HG02885 (cell line): ENCODE measurements at regions not wholly inside any gene's neighbourhood (a gene's known extent, or its start where the extent isn't known, plus 50 kb on each side); places are given as distances from the start of the nearest gene placed in this dataset.

Source experiments
- ATAC-seq: cut with Tn5 transposase; IDR thresholded peaks from one replicate; pipeline ENCODE4 v1.9.1; 2021; ENCODE audit warnings: mild to moderate bottlenecking; ENCODE audit not compliant: unreplicated experiment, poor library complexity

DNA sequence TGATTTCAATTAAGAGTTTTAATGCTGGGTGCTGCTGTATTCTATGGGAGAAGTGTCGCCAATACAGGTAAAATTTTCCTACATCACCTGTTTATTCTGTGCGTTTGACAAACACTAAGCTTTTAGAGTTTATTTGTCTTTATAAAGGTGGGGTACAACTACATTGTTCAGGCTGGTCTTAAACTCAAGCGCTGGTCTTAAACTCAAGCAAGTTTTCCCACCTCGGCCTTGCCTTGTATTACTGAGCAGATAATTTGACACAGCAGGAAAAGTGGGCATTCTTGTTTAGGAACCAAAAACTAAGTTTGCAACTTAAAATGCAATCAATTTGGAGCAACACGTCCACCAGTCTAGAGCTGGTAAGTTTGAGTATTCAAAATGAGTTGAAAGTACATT is 112.9 kb upstream of the BTN3A2 start:
- no peak for ATAC-seq

DNA sequence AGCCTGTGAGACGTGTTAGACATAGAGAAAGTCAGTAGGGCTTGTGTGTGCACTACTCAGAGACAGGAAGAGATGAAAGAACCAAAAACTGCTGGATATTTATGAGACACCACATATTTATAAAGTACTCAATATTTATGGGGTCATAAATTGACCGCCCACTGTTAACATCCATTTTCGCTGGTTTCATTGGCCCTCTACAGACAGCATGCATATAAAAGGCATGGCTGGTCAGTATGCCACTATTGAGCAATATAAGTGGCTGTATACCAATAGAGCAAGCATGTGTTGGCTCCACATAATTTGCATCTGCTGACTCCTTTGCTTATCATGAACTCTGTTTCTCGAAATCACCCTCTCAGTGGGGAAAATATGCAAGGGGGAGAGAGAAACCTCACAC is 110.3 kb upstream of the BTN3A2 start:
- ATAC-seq, result no peak

DNA sequence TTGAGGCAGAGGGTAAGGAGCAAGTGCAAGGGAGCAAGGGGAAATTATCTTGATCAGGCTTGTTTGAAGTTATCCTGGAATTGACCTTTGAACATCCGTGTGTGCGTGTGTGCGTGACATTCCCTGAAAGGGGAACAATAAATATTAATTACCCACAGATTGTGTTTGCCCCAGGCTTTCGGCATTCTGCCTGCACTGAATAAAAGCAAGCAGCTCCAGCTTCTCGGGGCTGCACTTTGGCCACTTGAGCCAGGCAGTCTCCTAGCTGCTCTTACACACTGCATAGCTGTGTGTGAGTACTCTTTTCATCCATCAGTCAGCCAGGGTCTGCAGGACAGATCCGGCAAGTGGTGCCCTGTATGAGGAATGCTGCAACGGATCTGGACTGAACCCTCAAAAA is 107.7 kb upstream of the BTN3A2 start:
- no peak for ATAC-seq

DNA sequence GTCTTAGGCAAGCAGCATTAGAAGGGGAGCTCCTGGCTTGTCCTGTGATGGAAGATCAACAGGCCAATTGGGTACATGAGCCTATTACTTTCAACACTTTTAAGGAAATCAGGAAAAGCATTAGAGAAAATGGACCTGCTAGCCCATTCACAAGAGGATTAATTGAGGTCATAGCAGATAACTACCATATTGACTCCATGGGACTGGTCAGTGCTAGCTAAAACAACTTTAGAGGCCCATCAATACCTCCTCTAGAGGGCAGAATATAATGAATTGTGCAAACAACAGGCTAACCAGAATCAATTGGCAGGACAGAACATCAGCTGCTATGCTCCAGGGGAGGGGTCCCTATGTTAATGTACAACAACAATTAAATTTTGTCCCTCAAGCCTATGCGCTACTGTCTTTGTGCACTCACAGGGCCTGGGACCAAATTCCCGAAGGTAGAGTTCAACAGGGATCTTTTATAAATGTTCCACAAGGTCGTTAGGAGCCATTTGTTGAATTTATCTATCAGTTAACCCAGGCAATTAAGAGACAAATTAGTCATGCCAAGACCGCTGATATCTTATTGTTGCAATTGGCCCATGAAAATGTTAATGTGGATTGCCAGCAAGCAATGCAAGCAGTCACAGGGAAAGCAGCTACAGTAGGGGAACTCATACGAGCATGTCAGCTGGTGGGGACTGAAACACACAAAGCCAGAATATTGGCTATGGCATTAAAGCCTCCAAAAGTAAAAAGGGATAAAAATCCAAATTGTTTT is 106.6 kb upstream of the BTN3A2 start:
- no peak for ATAC-seq

DNA sequence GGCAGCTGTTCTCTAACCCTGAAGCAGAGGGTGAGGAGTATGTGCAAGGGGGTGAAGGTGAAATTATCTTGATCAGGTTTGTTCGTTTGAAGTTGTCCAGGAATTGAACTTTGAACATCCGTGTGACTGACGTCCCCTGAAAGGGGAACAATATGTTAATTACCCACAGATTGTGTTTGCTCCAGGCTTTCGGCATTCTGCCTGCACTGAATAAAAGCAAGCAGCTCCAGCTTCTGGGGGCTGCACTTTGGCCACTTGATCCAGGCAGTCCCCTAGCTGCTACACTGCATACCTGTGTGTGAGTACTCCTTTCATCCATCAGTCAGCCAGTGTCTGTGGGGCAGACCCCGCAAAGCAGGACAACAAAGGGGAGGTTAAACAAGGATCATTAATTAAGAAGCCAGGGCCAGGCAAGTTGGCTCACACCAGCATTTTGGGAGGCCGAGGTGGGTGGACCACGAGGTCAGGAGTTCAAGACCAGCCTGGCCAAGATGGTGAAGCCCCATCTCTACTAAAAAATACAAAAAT is 104.8 kb upstream of the BTN3A2 start:
- no peak for ATAC-seq

DNA sequence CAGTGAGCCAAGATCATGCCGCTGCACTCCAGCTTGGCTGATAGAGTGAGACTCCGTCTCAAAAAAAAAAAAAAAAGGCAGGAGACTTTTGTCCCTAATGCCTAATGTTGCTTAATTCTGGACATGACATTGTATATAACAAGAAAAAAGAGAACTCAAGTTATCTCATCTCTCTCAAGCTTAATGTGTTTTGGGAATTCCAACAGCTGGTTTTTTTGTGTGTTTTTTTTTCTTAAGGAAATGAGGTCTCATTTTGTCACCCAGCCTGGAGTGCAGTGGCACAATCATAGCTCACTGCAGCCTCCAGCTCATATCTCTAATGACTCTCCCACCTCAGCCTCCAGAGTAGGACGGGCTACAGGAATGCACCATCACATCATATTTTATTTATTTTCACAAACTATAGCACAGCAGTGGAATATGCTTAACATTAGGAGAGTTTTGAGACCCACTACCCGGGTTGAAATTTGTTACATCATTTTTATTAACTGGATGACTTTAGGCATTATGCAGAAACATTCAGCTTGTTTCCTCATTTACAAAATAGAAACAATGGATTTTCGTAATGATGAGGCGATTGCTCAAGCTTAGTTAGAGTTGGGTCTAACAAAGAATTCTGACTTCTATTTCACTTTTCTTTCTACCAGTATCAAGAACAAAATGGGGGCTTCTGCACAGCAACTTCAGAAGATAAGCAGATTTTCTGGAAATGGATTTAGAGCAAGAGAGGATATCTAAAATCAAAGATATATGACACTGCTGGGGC is 104.1 kb upstream of the BTN3A2 start:
- ATAC-seq, result no peak

DNA sequence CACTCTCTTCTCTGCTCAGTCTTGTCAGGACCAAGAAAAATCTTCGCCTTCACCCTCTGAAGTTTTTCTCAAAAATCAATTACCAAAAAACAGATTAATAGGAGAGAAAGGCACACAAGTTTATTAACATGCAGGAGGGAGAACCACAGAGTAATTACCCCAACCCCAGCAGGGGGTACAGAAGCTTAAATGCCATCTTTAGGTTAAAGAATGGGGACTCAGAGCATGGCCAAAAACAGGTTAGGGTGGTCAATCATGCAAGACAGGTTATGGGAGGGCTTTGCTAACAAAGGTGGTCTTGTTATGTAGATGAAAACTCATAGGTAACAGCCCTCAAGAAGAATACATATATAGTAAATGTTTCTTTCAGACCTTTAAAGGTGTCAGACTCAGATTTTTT is 100.5 kb upstream of the BTN3A2 start:
- no peak for ATAC-seq

DNA sequence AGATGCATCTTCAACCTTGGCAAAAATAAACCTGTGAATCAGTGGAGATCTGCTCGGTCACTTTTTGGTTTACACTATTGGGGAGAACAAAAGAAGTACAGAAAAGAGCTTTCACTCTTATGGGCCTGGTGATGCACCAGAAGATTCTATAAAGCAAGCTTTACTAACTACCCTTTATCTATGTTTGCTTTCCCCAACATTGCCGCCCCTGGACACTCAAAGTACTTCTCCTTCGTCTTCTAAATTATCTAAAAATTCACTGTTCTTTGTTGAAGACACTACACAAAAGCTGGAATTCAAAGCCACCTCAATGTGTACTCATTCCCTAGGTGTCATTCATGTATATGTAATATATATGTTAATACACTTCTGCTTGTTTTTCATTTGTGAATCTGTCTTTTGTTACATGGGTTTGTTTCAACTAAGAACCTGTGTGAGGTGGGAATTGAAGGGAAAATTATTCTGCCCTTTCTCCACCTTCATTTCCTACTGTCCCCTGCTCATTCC is 97.9 kb upstream of the BTN3A2 start:
- ATAC-seq, result no peak

DNA sequence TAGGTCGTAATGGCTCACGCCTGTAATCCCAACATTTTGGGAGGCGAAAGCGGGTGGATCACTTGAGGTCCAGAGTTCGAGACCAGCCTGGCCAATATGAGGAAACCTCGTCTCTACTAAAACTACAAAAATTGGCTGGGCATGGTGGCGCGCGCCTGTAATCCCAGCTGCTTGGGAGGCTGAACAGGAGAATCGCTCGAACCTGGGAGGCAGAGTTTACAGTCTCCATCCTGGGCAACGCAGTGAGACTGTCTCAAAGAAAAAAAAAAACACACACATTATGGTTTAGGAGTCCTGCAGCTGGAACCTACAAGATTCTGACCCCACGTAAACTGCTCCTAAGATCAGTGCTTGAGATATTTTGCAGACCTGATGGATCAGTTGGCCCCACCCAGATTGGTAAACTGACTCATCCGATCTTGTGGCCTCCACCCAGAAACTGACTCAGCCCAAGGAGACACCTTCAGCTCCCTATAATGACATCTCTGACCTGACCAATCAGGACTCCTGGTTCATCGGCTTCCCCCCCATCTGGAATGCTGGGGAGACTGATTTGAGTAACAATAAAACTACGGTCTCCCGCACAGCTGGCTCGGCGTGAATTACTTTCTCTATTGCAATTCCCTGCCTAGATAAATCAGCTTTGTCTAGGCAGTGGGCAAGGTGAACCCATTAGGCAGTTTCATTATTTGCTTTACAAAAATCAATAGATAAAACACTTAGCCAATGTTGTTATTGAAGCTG is 96.2 kb upstream of the BTN3A2 start:
- no peak for ATAC-seq

DNA sequence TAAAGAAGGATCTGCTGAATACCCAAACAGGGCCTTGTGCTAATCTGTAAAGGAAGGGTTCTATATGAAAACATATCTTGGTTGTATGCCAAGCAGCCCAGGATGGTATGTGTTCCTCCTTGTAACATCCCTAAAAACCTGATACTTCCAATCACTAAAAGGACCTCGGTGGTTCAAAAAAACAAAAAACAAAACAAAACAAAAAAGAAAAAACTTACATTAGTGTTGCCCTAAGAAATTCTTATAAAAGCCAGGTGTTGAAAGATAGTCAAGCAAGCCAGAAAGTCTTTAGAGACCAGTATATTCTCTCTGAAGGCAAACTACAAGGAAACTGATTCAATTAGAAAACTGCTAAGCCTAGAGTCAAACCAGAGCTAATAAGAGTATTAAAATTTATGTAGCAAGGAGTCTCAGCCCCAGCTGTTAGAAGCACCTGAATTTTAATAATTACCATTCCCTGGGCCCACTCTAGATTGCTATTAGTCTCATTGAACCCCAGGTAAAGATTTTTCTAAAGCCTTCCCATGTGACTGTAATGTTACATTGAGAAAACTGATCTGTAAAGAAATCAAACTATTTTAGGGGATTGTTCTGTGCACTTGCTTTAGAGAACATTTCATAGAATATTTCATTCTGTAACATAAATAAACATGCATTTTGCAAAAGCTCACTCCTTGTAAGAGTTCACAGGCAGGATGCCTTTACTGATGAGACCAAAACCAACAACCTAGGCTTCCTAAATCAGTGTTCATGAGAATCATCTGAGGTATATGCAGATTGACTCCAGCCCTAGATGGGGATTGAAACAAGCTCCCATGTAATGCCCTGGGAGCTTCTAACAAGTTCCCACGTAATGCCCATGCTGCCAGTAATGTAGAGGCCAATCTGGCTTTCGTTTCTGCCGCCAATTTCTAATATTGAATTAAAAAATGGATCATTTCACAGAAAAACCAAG is 95.2 kb upstream of the BTN3A2 start:
- no peak for ATAC-seq

DNA sequence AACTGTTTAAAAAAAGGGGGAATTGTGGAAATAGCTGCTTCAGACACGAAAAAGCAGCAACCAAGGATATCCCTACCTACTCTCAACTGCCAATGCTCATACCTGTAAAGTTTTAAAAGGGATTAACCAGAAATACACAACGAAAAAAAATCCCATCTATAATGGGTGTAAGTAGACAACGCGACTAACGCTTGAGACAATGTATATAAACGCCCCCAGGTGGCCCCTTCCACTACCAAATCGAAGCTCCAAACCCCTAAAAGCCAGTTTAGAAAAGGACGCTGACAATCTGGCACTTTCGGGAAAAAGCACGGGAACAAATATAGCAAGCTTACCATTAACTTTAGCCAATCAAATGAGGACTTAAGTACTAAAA is 94.5 kb upstream of the BTN3A2 start:
- no peak for ATAC-seq

DNA sequence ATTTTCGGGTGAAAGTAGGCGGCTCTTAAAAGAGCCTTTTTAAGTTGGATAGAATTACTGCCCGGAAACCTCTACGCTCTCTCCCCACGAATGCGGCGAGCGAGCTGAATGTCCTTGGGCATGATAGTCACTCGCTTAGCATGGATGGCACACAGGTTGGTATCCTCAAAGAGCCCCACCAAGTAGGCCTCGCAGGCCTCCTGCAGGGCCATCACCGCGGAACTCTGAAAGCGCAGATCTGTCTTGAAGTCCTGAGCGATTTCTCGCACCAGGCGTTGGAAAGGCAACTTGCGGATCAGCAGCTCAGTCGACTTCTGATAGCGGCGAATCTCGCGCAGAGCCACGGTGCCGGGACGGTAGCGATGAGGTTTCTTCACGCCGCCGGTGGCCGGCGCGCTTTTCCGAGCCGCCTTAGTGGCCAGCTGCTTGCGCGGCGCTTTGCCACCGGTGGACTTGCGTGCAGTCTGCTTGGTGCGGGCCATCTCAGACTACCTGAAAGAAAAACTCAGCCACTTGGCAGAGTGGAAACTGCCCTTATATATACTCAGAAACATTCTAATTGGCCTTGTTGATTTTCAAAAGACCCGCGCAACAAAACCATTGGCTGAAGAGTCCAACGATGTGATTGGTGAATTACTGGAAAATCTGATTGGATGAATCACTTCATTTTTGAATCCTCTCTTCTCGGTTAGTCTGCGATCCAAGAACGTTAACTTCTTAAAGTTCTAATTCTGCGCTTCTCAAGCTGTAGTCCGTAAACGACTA is 93.9 kb upstream of the BTN3A2 start:
- peak; percentile 33 for ATAC-seq

DNA sequence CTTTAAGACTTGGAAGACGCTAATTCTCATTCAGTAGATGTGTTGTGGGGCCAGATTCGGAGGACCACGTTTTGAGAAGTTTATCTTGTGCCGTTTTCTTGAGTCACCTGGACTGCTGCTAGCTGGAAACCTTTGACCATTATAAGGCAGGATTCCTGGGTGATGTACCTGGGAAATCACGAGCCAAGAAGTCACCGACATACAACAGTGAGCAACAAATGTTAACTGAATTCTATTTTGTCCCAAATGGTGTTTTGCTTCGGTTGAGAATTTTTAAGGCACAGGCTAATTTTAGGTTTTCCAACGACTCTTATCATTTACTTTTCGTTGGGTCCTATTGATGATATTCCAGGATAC is 93.4 kb upstream of the BTN3A2 start:
- no peak for ATAC-seq

DNA sequence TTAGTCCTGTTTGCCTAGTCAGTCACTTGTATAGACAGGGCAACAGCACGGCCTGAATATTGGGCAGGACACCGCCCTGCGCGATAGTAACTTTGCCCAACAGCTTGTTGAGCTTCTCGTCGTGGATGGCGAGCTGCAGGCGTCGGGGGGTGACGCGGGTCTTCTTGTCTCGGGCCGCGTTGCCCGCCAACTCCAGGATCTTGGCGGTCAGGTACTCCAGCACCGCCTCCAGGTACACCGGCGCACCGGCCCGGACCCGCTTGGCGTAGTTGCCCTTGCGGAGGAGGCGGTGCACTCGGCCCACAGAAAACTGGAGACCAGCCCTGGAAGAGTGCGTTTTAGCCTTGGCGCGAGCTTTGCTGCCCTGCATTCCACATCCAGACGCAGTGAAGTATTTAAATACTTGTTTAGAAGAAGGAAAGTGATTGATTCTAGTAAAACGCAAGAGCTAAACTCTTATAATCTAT is 92.8 kb upstream of the BTN3A2 start:
- peak; percentile 24 for ATAC-seq

DNA sequence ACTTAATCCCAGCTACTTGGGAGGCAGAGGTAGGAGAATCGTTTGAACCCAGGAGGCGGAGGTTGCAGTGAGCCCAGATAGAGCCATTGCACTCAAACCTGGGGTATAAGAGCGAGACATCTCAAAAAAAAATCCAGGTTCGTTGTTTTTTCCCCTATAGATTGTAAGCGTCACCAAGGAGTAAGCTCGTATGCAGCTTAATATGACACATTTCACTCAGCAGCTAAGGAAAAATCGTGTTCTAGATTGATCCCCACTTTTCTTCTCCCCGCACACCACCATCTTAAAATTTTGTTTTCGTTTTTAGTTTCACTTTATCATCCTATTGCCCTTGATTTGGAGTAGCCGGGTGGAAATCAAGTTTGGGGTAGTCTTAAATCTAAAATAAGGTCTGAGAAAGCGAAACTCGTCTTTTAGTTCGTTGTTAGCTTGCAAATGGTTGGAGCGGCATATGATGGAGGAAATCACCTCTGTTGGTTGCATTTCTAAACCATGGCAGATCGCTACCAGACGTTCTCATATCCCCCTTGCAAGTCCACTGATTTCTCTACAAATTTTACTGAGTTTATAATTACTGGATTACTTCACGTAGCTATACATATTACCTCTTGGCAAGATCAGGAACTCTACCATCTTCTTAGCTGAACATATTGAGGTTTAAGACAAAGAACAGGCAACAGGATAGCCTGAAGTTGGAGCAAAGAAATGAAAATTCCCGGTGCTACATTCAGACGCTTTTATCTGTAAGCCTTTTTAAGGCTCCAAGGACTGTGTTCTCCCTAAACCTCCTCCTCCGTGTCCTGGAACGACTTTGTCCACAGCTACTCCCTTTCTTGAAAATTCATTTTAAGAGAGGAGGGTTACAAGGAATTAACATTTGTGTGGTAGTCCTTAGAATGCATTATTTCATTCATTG is 91.1 kb upstream of the BTN3A2 start:
- ATAC-seq, result no peak

DNA sequence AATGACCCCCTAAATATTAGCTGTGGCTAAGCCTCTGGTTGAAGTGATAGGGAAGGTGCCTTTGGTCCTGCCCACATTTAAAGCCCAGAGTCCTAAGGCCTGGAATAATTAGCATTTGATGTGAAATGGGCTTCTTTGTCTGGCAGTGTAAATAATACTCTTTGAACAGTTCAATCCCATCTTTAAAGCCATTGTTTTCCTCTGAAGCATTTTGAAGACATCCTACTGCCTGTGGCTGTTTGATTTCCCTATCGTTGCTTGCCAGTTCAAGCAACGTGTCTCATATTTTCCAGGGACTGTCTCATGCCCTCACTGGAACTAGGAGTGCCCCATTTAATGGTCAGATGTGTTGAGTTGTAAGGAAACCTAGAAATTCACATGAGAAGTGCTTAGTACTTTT is 89.3 kb upstream of the BTN3A2 start:
- no peak for ATAC-seq

DNA sequence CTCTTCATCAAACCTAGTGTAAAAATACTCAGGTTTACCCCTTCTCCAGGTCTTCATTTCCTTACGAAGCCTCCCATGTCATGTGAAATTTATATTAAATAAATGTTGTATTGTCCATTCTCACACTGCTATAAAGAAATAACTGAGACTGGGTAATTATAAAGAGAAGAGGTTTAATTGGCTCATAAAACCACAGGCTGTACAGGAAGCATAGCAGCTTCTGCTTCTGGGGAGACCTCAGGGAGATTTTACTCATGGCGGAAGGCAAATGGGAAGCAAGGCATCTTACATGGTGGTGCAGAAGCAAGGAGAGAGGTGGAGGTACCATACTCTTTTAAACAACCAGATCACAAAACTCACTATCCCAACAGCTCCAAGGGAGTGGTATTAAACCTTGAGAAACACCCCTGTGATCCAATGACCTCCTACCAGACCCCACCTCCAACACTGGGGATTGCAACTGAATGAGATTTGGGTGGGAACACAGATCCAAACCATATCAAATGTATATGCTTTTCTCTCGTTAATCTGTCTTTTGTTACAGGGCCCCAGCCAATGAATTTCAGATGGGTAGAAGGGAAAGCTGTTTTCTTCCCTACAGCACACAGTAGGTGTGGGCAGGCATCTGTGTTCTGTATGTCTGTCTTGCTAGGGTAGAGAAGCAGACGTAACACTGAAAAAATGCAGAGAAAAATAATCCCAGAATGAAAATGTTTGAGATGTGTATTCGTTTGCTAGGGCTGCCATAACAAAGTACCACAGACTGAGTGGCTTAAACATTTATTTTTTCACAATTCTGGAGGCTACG is 88.0 kb upstream of the BTN3A2 start:
- ATAC-seq, result no peak
